ENCODE measurements at regions not wholly inside any gene's neighbourhood (a gene's known extent, or its start where the extent isn't known, plus 50 kb on each side); places are given as distances from the start of the nearest gene placed in this dataset.

GRCh38 chr4:20302336-20302735 is 50.6 kb downstream of the SLIT2 start:
- DNase-seq: no peak

GRCh38 chr4:20305976-20306375 is 54.3 kb downstream of the SLIT2 start:
- DNase-seq: peak; percentile 11

GRCh38 chr4:20311856-20312255 is 60.2 kb downstream of the SLIT2 start:
- no peak for DNase-seq

- no peak for DNase-seq
Observed at GRCh38 chr4:20313237-20314030, 61.7 kb downstream of the SLIT2 start.

GRCh38 chr4:20317424-20317985 is 65.8 kb downstream of the SLIT2 start:
- DNase-seq: no peak

- no peak for DNase-seq
Observed at GRCh38 chr4:20318001-20318908, 66.5 kb downstream of the SLIT2 start.

- no peak for DNase-seq
Observed at GRCh38 chr4:20318909-20319277, 67.2 kb downstream of the SLIT2 start.

GRCh38 chr4:20319825-20320612 is 68.3 kb downstream of the SLIT2 start:
- DNase-seq: no peak

- no peak for DNase-seq
Observed at GRCh38 chr4:20323991-20324390, 72.3 kb downstream of the SLIT2 start.

- no peak for DNase-seq
Observed at GRCh38 chr4:20326460-20326859, 74.8 kb downstream of the SLIT2 start.

GRCh38 chr4:20326977-20327376 is 75.3 kb downstream of the SLIT2 start:
- DNase-seq: no peak

GRCh38 chr4:20327808-20328207 is 76.1 kb downstream of the SLIT2 start:
- DNase-seq: no peak

GRCh38 chr4:20331642-20332041 is 79.9 kb downstream of the SLIT2 start:
- no peak for DNase-seq

GRCh38 chr4:20333141-20333715 is 81.5 kb downstream of the SLIT2 start:
- DNase-seq: no peak

- DNase-seq: no peak
Observed at GRCh38 chr4:20337261-20337664, 85.6 kb downstream of the SLIT2 start.

- no peak for DNase-seq
Observed at GRCh38 chr4:20338841-20339240, 87.1 kb downstream of the SLIT2 start.

GRCh38 chr4:20341134-20341738 is 89.5 kb downstream of the SLIT2 start:
- DNase-seq: no peak

GRCh38 chr4:20347531-20347930 is 95.8 kb downstream of the SLIT2 start:
- no peak for DNase-seq

GRCh38 chr4:20348411-20348810 is 96.7 kb downstream of the SLIT2 start:
- DNase-seq: no peak

GRCh38 chr4:20351360-20352162 is 99.9 kb downstream of the SLIT2 start:
- DNase-seq: no peak

- DNase-seq: no peak
Observed at GRCh38 chr4:20352163-20352431, 100.4 kb downstream of the SLIT2 start.

GRCh38 chr4:20353646-20354045 is 101.9 kb downstream of the SLIT2 start:
- no peak for DNase-seq
